GM04504 (cell line): ENCODE measurements at regions not wholly inside any gene's neighbourhood (a gene's known extent, or its start where the extent isn't known, plus 50 kb on each side); places are given as distances from the start of the nearest gene placed in this dataset.
"Not testable (repeated sequence)": the region's sequence is repeated elsewhere in the genome, so short reads cannot be mapped to it uniquely, and the experiment has no call there.

Experiments used
- DNase-seq: peaks from one replicate; pipeline ENCODE4 v3.0.0-alpha.2; 2012; ENCODE audit warnings: low read depth

- DNase-seq: no peak
Observed at GRCh38 chr4:12084690-12085089, 656.0 kb upstream of the HS3ST1 start.

GRCh38 chr4:12071316-12071715 is 642.6 kb upstream of the HS3ST1 start:
- no peak for DNase-seq

GRCh38 chr4:12053966-12054365 is 625.3 kb upstream of the HS3ST1 start:
- DNase-seq: no peak

GRCh38 chr4:12053556-12053955 is 624.9 kb upstream of the HS3ST1 start:
- no peak for DNase-seq

- DNase-seq: no peak
Observed at GRCh38 chr4:12050357-12050756, 621.7 kb upstream of the HS3ST1 start.

- no peak for DNase-seq
Observed at GRCh38 chr4:12042818-12043217, 614.1 kb upstream of the HS3ST1 start.

GRCh38 chr4:12041828-12042227 is 613.1 kb upstream of the HS3ST1 start:
- DNase-seq: no peak

GRCh38 chr4:12036450-12036849 is 607.8 kb upstream of the HS3ST1 start:
- DNase-seq: no peak

GRCh38 chr4:12028258-12028657 is 599.6 kb upstream of the HS3ST1 start:
- DNase-seq: no peak

GRCh38 chr4:12022409-12022808 is 593.7 kb upstream of the HS3ST1 start:
- DNase-seq: no peak

- DNase-seq: no peak
Observed at GRCh38 chr4:12016729-12017128, 588.0 kb upstream of the HS3ST1 start.

GRCh38 chr4:12005471-12005870 is 576.8 kb upstream of the HS3ST1 start:
- no peak for DNase-seq

GRCh38 chr4:11996581-11996980 is 567.9 kb upstream of the HS3ST1 start:
- DNase-seq: not testable (repeated sequence)

- DNase-seq: no peak
Observed at GRCh38 chr4:11976726-11977263, 548.1 kb upstream of the HS3ST1 start.

GRCh38 chr4:11973270-11973669 is 544.6 kb upstream of the HS3ST1 start:
- DNase-seq: no peak

GRCh38 chr4:11970754-11971153 is 542.1 kb upstream of the HS3ST1 start:
- no peak for DNase-seq

- DNase-seq: no peak
Observed at GRCh38 chr4:11966782-11967181, 538.1 kb upstream of the HS3ST1 start.

- no peak for DNase-seq
Observed at GRCh38 chr4:11954093-11954492, 525.4 kb upstream of the HS3ST1 start.

GRCh38 chr4:11949355-11949754 is 520.7 kb upstream of the HS3ST1 start:
- no peak for DNase-seq

GRCh38 chr4:11947629-11948028 is 518.9 kb upstream of the HS3ST1 start:
- DNase-seq: not testable (repeated sequence)

- DNase-seq: no peak
Observed at GRCh38 chr4:11937941-11938340, 509.2 kb upstream of the HS3ST1 start.

GRCh38 chr4:11931266-11931820 is 502.6 kb upstream of the HS3ST1 start:
- no peak for DNase-seq

- DNase-seq: no peak
Observed at GRCh38 chr4:11929080-11929479, 500.4 kb upstream of the HS3ST1 start.

GRCh38 chr4:11919316-11919715 is 490.6 kb upstream of the HS3ST1 start:
- DNase-seq: no peak
